NCI-H524 treated with DMSO at 0.1 percent for 48 hours (cell line): ENCODE measurements at regions not wholly inside any gene's neighbourhood (a gene's known extent, or its start where the extent isn't known, plus 50 kb on each side); places are given as distances from the start of the nearest gene placed in this dataset.
"Not testable (repeated sequence)": the region's sequence is repeated elsewhere in the genome, so short reads cannot be mapped to it uniquely, and the experiment has no call there.

Experiments
- DNase-seq: peaks from one replicate; lab custom pipeline; 2025; lab: John Stamatoyannopoulos, UW

- no peak for DNase-seq
Observed at GRCh38 chr13:40042991-40043390, 387.5 kb downstream of the COG6 start.

GRCh38 chr13:40043764-40044163 is 388.3 kb downstream of the COG6 start:
- no peak for DNase-seq

- no peak for DNase-seq
Observed at GRCh38 chr13:40047322-40047771, 391.9 kb downstream of the COG6 start.

GRCh38 chr13:40048551-40048950 is 393.1 kb downstream of the COG6 start:
- DNase-seq, result no peak

- no peak for DNase-seq
Observed at GRCh38 chr13:40052954-40053353, 397.5 kb downstream of the COG6 start.

- no peak for DNase-seq
Observed at GRCh38 chr13:40053401-40053800, 397.9 kb downstream of the COG6 start.

- not testable (repeated sequence) for DNase-seq
Observed at GRCh38 chr13:40054422-40054821, 399.0 kb downstream of the COG6 start.

- DNase-seq, result no peak
Observed at GRCh38 chr13:40056898-40057619, 401.6 kb downstream of the COG6 start.

GRCh38 chr13:40058757-40059236 is 403.3 kb downstream of the COG6 start:
- no peak for DNase-seq

- DNase-seq, result no peak
Observed at GRCh38 chr13:40059540-40060232, 404.2 kb downstream of the COG6 start.

- DNase-seq, result no peak
Observed at GRCh38 chr13:40060296-40061007, 405.0 kb downstream of the COG6 start.

GRCh38 chr13:40061466-40062450 is 406.3 kb downstream of the COG6 start:
- no peak for DNase-seq

- no peak for DNase-seq
Observed at GRCh38 chr13:40063278-40063698, 407.8 kb downstream of the COG6 start.

- DNase-seq, result no peak
Observed at GRCh38 chr13:40063703-40064102, 408.2 kb downstream of the COG6 start.

GRCh38 chr13:40064154-40065097 is 409.0 kb downstream of the COG6 start:
- DNase-seq, result no peak

GRCh38 chr13:40069173-40070044 is 413.9 kb downstream of the COG6 start:
- DNase-seq, result no peak

- DNase-seq, result no peak
Observed at GRCh38 chr13:40070357-40070756, 414.9 kb downstream of the COG6 start.

GRCh38 chr13:40072663-40073120 is 417.2 kb downstream of the COG6 start:
- no peak for DNase-seq

GRCh38 chr13:40074338-40074737 is 418.9 kb downstream of the COG6 start:
- DNase-seq, result no peak
